ENCODE measurements at regions not wholly inside any gene's neighbourhood (a gene's known extent, or its start where the extent isn't known, plus 50 kb on each side); places are given as distances from the start of the nearest gene placed in this dataset.

DNA sequence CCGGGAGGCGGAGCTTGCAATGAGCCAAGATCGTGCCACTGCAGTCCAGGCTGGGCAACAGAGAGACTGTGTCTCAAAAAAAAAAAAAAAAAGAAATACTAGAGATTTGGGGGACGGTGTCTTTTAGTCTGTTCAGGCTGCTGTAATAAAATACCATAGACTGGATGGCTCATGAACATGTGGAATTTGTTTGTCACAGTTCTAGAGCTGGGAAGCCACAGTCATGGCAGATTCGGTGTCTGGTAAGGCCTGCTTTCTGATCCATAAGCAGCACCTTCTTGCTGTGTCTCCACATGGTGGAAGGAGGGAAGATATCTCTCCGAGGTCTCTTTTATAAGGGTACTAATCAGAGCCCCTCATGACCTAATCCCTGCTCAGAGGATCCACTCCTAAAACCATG lies 102.7 kb upstream of the MKLN1 start:
- Histone ChIP-seq H3K27me3 (no peaks in the 10 kb centered on the region), H3K4me1 (peaks cover 0 to 30% (median 19%) of the 10 kb centered on the region in 4 donors), H3K9me3 (no peaks in the 10 kb centered on the region), H3K27ac (peak overlapping the region in 3 of 4 donors; percentile 63 to 85 (median 83)), H3K4me3 (no peak overlapping the region), H3K36me3 (no peaks in the 10 kb centered on the region)
- TF ChIP-seq EP300 (IDR thresholded peaks at IDR 0.05) (no peak), POLR2A (IDR thresholded peaks at IDR 0.05) (no peak)
- TF ChIP-seq, protein P1, sequence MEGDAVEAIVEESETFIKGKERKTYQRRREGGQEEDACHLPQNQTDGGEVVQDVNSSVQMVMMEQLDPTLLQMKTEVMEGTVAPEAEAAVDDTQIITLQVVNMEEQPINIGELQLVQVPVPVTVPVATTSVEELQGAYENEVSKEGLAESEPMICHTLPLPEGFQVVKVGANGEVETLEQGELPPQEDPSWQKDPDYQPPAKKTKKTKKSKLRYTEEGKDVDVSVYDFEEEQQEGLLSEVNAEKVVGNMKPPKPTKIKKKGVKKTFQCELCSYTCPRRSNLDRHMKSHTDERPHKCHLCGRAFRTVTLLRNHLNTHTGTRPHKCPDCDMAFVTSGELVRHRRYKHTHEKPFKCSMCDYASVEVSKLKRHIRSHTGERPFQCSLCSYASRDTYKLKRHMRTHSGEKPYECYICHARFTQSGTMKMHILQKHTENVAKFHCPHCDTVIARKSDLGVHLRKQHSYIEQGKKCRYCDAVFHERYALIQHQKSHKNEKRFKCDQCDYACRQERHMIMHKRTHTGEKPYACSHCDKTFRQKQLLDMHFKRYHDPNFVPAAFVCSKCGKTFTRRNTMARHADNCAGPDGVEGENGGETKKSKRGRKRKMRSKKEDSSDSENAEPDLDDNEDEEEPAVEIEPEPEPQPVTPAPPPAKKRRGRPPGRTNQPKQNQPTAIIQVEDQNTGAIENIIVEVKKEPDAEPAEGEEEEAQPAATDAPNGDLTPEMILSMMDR (IDR thresholded peaks at IDR 0.05), result no peak
- no peak for DNase-seq (ENCODE audit: low spot score in 2 of 2)
- WGBS, 2 donors, result 86 to 92% methylated on average over 6 of the region's 6 CpGs

DNA sequence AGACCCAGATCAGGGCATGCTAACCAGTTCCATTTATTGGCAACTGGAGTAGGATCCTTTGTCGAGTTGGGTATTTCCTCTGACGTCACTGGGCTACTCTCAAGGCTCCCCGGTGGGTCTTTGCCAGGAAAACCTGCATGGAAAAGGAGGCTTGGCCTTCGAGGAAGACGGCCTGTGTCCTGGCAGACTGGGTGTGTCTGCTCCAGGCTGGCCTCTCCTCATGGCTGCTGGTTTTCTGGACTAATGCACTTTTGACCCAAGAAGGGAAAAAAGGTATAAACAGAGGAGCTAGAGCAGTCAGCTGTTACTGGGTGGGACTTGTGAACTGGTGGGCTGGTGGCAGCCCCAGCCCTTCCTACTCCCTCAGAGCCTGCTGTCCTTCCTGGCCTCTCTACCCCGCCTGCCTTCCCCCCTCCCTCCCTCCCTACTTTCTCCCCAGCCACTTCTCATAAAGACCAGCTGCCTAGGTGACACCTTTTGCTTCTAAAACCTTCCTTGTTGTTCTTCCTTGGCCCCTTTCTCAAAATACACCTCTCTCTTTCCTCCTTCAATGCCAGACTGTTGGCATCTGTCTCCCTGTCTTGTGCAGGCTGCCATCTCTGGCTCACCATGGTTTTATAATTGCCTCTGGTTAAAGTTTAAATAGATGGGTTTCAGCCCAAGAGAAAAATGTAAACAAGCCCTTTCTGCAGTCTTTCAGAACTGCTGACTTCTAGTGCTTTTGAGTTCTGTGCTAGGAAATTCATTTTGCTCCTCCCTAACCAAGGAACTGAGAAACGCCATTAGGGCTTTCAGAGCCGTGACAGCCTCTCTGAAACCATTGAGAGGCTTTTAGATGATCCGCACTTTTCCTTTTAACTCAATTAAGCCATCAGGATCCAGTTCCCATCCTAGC lies 101.8 kb upstream of the MKLN1 start:
- WGBS, 2 donors, result 46 to 61% methylated on average over 9 of the region's 9 CpGs
- peak overlapping the region; percentile 62 to 85 (median 73) for H3K27ac ChIP-seq
- no peaks in the 10 kb centered on the region for H3K27me3 ChIP-seq
- peaks cover 0 to 21% (median 11%) of the 10 kb centered on the region in 4 donors for H3K4me1 ChIP-seq
- peak; percentile 54 to 61 for DNase-seq (ENCODE audit: low spot score in 2 of 2)
- TF ChIP-seq EP300 (IDR thresholded peaks at IDR 0.05) (peak; percentile 84 to 86), POLR2A (IDR thresholded peaks at IDR 0.05) (no peak)
- H3K36me3 ChIP-seq, result no peaks in the 10 kb centered on the region
- H3K4me3 ChIP-seq, result no peak overlapping the region
- H3K9me3 ChIP-seq, result no peaks in the 10 kb centered on the region

- no peaks in the 10 kb centered on the region for H3K9me3 ChIP-seq
- H3K27me3 ChIP-seq, result no peaks in the 10 kb centered on the region
- no peaks in the 10 kb centered on the region for H3K36me3 ChIP-seq
- TF ChIP-seq, protein P1 (IDR thresholded peaks at IDR 0.05), result no peak
- TF ChIP-seq POLR2A (IDR thresholded peaks at IDR 0.05) (no peak), EP300 (IDR thresholded peaks at IDR 0.05) (no peak)
- no peak overlapping the region for H3K4me3 ChIP-seq
- DNase-seq (ENCODE audit: low spot score in 2 of 2), result no peak
- peaks cover 0 to 23% (median 10%) of the 10 kb centered on the region in 4 donors for H3K4me1 ChIP-seq
- H3K27ac ChIP-seq, result peak overlapping the region; percentile 62 to 85 (median 73)
These were observed 101.2 kb upstream of the MKLN1 start for GRCh38 chr7:131226514-131226865.

DNA sequence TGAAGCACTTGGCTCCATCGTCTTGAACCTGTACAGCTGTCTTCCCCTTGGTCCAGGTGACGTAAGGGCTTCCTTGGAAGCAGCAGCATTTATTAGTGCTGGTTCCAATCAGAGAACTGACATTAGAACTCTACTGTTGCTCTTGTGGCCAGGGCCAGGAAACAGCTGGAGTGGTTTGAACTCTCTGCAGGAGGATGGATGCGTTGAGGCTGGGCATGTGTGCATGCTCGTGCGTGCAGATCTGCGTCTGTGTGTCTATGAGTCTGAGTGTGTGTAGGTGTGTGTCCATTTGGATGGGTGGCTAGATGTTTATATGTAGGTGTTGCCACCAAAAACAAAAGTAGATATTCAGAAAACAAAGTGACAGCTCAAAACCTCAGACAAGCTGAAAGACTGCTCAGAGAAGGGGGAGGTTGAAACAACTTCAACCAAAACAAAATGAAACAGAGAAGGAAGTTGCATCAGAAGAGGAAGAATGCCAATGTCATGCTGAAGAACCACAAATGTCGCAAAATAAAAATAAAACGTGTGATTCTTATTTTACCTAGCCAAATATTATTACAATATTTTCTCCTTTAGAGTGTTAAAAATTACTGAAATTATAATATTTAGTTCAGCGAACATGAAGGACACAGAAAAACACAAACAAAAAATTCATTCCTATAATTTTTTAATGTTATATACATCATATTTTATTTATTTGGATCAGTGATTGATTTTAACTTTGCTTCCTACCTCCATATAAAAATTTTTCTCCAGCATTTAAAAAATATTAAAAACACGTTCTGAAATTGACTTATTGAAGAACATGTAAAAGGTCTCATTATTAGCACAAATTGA lies 96.1 kb upstream of the MKLN1 start:
- Histone ChIP-seq H3K4me1 (peaks cover 0 to 25% (median 3%) of the 10 kb centered on the region in 4 donors), H3K9me3 (no peaks in the 10 kb centered on the region), H3K27ac (peak overlapping the region in 3 of 4 donors; percentile 33 to 71 (median 61)), H3K36me3 (no peaks in the 10 kb centered on the region), H3K4me3 (peak overlapping the region in 2 of 4 donors; percentile 6 to 11), H3K27me3 (no peaks in the 10 kb centered on the region)
- peak in 1 of 2 donors; percentile 72 for TF ChIP-seq EP300 (IDR thresholded peaks at IDR 0.05)
- TF ChIP-seq, protein P1 (IDR thresholded peaks at IDR 0.05), result no peak
- TF ChIP-seq POLR2A (IDR thresholded peaks at IDR 0.05), result no peak
- WGBS, 2 donors, result 72 to 74% methylated on average over 10 of the region's 10 CpGs
- DNase-seq (ENCODE audit: low spot score in 2 of 2), result peak; percentile 24 to 28

GRCh38 chr7:131232768-131233167 lies 94.9 kb upstream of the MKLN1 start:
- Histone ChIP-seq H3K9me3 (no peaks in the 10 kb centered on the region), H3K4me3 (no peak overlapping the region), H3K27me3 (no peaks in the 10 kb centered on the region), H3K36me3 (no peaks in the 10 kb centered on the region), H3K27ac (peak overlapping the region in 1 of 4 donors; percentile 71), H3K4me1 (peaks cover 0 to 19% (median 3%) of the 10 kb centered on the region in 4 donors)
- WGBS, 2 donors, result 89 to 91% methylated on average over 9 of the region's 9 CpGs
- TF ChIP-seq EP300 (IDR thresholded peaks at IDR 0.05) (no peak), POLR2A (IDR thresholded peaks at IDR 0.05) (no peak)
- TF ChIP-seq, protein P1 (IDR thresholded peaks at IDR 0.05), result no peak
- no peak for DNase-seq (ENCODE audit: low spot score in 2 of 2)

All from tibial nerve (tissue), 4 donors.